ENCODE measurements at regions not wholly inside any gene's neighbourhood (a gene's known extent, or its start where the extent isn't known, plus 50 kb on each side); places are given as distances from the start of the nearest gene placed in this dataset.
"Not testable (repeated sequence)": the region's sequence is repeated elsewhere in the genome, so short reads cannot be mapped to it uniquely, and the experiment has no call there.

DNA sequence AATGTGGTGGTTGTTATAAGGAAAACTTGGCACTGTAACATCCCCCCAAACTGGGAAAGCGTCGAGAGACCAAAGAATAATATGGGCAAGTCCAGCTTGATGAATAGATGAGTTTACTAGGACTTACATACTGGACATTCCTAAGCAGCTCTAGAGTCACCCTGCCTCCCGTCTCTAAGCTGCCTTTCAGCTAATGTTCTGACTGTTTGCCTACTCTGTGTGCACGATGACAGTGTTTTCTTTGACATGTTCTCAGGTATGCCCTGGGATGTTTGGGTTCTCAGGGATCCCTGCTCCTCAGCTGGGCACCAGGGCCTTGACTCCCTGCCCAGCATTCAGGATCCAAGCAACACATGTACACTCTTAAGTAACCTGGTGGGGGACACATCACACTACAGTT, 87.5 kb downstream of the MRPL57 start:
- not testable (repeated sequence) for DNase-seq

DNA sequence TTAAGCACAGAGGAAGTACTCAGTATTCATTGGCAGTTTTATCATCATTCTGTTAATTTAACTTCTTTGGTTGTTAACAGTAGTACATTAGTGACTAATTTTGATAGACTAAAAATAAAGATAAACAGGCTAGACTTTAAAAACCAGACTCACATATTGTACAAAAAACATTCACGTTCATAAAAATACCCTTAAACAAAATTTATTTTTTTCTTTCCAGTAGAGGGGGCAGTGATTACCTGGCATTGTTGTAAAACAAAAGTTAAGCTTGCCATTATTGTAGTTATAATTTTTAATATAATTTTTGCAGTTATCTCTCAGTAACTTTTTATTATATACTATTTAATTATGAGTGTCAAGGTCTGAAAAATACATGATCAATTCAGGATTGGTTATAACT, 92.0 kb downstream of the MRPL57 start:
- DNase-seq: not testable (repeated sequence)

DNA sequence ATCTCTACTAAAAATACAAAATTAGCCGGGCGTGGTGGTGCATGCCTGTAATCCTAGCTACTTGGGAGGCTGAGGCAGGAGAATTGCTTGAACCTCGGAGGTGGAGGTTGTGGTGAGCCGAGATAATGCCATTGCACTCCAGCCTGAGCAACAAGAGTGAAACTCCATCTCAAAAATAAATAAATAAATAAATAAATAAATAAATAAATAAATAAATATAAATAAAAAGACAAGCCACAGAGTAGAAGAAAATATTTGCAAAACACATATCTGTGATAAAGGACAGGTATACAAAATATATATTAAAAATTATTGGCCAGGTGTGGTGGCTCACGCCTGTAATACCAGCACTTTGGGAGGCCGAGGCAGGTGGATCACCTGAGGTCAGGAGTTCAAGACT, 96.0 kb downstream of the MRPL57 start:
- DNase-seq: not testable (repeated sequence)

DNA sequence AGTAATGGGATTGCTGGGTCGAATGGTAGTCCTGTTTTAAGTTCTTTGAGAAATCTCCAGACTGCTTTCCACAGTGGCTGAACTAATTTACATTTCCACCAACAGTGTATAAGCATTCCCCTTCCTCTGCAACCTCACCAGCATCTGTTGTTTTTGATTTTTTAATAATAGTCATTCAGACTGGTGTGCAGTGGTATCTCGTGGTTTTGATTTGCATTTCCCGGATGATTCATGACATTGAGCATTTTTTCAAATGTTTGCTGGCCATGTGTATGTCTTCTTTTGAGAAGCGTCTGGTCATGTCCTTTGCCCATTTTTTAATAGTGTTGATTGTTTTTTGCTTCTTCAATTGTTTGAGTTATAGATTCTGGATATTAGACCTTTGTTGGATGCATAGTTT, 98.0 kb downstream of the MRPL57 start:
- DNase-seq: not testable (repeated sequence)

DNA sequence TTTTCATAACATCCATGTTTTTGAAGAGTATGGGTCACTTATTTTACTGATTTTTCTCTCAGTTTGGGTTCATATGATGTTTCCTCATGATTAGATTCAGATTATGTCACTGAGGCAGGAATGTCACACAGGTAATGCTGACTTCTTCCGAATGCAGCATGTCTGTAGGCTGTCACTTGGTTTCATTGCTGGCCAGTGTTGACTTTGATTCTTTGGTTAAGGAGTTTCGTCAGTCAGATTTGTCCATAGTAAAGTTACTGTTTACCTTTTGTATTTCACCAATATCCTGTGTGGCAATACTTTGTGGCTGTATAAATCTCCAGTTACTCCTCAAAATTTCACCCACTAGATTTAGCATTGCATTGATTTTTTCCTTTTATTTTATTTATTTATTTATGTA, 105.6 kb downstream of the MRPL57 start:
- DNase-seq: no peak

DNA sequence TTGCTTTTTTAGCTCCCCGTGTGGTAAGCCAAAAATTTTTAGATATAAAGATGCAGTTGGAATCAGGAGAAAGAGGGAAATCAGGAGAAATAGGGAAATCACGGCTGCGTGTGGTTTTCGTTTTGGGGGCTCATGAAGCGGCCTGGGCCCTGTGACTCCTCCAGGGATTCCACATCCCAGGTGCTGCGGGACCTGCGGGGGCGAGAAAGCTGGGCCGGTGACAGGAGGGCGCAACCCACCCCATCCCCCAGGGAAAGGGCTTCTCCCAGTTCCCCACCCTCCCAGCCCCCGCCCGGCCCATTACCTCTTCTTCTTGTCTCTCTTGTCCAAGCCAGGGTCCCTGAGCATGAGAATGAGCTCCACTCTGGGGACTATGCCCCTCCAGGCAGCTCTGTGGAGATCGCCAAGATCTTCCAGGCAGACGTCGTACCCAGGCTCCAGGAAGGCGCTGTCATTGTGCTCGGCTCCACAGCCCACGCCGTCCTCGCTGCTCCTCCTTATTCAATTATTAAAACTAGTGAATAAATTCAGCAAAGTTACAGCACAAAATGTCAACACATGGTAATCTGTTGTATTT, 111.0 kb downstream of the MRPL57 start:
- no peak for DNase-seq

DNA sequence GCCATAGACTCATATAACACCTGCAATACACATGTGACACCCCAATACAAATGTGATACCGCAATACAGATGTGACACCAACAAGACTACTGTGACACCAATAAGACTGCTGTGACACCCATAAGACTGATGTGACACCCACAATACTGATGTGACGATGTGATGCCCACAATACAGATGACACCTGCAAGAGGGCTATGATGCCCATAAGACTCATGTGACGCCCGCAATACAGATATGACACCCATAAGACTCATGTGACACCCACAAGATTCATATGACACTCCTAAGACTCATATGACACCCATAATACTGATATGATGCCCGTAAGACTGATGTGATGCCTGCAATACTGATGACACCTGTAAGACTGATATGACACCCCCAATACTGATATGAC, 113.0 kb downstream of the MRPL57 start:
- no peak for DNase-seq

DNA sequence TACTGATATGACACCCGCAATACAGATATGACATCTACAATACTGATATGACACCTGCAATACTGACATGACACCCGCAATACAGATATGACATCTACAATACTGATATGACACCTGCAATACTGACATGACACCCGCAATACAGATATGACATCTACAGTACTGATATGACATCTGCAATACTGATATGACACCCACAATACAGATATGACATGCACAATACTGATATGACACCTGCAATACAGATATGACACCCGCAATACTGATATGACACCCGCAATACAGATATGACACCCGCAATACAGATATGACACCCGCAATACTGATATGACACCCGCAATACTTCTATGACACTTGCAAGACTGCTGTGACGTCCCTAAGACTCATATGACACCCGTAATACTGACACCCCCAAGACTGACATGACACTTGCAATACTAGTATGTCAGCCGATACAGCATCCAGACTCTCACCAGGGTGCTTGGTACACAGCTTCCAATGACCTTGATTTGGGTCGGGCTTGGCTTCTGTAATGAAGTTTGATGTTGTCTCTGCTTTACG, 114.1 kb downstream of the MRPL57 start:
- not testable (repeated sequence) for DNase-seq

DNA sequence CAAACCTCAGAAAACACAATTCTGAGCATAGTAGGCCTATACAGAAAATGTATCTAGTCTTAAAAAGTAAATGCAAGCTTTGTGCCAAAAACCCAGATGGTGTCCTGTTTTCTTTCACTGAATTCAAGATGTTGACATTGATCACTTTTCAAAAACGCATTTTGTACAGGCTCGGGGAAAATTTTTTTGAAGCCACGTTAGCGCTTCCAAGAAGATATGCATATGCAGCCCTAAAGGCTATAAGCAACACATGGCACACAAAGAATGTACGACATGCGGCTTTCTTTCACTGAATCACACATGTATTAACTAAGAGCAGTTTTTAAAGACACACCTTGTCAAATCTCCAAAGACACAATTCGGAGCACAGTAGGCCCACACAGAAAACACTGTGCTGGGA, 115.4 kb downstream of the MRPL57 start:
- DNase-seq: no peak

DNA sequence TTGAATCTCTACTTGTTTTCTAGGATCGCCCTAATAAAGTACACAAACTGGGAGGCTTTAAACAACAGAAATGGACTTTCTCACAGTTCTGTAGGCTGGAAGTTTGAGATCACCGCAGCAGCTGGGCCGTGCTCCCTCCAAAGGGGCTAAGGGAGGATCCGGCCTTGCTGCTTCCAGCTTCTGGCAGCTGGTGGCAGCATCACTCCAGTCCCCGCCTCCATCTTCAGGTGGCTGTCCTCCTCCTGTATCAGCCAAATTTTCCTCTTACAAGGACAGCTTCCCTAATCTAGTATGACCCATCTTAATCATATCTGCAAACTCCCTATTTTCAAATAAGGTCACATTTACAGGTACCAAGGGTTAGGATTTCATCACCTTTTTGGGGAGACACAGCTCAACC, 120.5 kb downstream of the MRPL57 start:
- DNase-seq: peak; percentile 57

DNA sequence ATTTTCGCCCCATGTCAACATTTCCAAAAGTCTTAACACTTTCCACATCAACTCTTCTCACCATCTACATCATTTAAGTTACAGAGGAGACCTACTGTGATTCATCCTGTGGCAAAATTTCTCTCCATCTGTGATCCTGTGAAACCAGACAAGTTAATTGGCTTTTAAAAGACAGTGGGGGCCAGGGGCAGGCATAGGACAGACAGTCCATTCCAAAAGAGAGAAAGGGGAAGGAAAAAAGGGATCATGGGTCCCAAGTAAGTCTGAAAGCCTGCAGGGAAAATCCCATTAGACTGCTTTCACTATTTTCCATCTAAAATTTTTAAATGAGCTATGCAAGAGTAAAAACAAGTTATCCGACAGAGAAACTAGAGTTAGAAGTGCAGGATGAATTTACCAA, 121.0 kb downstream of the MRPL57 start:
- no peak for DNase-seq

DNA sequence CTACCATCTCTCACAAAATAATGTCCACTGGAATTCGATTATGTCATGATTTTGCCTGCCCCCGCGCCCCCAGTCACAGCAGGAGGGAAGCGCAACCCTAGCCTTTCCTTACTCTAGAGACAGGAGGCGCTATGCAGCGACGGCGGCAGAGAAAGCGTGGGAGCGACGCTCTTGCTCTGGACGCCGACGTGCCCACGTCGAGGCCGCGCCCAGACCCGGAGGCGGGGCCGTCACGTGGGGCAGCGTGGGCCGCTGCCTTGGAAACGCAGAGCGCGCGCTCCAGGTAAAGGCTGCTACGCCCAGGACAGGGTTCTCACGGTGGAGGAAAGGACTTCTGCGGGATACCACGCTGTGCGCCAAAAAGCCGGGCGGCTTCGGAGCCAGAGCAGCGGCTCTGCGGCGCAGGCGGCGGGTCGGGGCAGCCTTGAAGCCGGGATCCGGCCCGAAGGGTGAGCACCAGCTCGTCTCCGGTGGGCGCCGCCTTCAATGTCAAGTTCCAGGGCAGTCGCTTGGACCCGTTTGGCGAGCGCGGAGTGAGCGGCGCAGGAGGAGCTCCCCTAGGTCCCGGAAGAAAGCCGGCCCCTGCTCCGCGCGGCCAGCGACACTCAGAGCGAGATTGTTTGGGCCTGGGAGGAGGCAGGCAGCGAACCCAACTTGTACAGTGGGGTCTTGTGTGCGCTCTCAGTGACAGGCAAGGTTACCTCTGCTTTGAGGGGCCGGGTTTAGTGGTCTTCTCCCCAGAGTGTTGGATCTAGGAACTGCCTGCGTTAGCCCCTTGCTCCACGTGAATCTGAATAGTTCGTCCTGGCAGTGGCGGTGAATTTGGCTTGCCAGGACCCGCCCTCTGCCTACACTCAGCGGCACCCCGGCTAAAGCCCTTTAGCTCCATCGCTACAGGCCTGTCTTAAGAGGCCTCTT, 121.7 kb downstream of the MRPL57 start:
- peak; percentile 89 for DNase-seq

DNA sequence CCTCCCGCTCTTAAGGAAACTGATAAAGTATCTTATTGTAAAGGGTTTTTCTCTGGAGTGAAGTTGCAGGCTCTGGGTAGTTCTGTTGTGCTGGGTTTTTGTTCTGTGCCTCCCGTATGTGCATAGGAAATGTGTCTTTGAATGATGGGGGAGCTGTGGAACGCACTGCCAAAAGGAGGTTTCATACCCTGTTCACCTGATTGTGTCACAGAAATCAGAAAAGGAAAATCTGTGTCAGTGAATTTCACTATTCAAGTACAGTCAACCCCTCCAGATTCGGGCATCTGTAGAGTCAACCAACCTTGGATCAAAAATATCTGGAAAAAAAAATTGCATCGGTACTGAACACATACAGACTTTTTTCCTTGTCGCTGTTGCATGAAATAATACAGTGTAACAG, 127.8 kb downstream of the MRPL57 start:
- no peak for DNase-seq

DNA sequence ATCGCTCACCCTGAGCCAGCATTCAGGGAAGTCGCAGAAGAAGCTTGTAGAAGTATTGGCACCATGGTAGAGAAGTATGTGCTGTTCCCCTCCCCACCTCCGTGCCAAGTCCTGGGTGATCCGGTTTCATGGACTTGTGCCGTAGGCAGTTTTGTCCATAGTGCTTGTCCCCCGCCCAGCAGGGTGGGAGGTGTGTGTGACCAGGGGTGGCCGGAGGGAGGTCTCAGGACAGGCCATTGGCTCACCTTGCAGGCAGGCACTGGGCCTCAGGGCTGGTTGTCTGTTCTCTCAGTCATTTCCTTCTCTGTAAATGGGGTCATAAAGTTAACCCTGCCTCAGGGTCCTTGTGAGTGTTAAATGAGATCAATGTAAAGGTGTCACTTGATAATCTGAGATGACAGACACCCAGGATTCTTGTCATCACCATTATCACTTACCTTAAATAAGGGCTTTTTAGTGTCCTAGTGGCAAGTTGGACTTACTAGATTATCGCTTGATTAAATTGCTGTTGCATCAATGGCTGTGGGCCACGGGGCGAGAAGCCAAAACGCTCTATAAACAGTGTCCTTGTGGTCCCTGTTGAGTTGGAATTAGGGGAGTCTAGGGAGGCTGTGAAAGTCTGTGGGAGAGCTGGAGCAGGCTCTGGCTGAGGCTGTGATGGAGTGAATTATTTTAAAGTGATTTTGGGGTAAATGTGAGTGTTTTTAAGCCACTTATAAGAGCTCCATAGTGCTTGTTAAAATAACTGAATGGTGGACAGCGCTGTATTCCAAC, 130.0 kb downstream of the MRPL57 start:
- DNase-seq: not testable (repeated sequence)

DNA sequence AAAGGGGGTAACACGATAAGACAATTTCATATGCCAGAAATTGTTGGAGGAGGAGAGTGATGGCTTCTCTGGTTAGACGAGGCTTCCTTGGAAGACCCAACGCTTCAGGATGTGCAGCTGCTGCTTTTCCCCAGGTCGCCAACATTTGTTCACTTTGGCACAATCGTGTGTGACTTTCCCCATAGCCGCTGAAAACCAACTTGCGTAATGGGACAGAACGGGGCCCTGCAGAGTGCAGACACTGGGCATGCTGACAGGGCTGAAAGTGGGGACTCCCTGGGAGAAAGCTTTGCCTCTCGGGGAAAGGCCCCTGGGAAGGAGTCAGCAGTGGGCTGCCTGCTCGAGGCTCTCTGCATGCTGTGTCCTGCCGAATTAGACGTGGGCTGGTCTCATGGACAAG, 130.7 kb downstream of the MRPL57 start:
- DNase-seq: not testable (repeated sequence)

DNA sequence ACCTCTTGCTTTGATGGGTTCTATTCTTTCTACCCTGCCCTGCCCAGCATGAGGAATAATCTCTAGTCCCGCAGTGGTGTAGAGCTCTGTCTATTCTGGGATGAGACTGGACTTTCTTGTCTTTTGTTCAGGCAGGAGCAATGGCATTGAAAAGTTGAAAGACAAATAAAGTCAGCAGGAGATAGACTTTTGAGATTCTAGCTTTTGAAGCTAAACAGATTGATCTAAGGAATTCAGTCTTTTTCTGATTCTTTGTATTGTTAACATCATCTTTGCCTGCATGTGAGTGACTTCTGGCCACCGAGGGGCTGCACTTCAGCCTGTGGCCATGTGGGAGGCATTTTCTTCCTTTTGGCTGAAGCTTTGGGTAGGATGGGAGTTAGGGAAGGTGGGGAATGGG, 132.4 kb downstream of the MRPL57 start:
- DNase-seq: no peak

DNA sequence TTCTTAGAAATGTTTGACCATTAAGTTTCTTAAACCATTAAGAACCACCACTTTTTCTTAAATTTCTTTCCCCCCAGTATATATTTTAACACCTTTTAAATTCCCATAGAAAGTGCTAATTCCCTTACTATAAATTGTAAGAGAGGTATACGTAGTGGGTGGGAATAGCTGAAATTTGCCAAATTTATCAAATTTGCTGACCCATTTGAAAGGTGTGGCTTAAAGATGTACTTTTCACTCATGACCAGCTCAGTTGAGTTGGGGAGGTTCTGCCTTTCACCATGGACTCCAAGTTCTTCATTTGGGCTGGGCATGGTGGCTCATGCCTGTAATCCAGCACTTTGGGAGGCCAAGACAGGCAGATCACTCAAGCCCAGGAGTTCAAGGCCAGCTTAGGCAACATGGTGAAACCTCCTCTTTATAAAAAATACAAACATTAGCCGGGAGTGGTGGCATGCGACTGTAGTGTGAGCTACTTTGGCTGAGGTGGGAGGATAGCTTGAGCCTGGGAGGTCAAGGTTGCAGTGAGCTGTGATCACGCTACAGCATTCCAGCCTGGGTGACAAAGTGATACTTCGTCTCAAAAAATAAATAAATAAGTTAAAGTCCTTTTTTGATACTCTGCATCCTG, 133.2 kb downstream of the MRPL57 start:
- DNase-seq: no peak

DNA sequence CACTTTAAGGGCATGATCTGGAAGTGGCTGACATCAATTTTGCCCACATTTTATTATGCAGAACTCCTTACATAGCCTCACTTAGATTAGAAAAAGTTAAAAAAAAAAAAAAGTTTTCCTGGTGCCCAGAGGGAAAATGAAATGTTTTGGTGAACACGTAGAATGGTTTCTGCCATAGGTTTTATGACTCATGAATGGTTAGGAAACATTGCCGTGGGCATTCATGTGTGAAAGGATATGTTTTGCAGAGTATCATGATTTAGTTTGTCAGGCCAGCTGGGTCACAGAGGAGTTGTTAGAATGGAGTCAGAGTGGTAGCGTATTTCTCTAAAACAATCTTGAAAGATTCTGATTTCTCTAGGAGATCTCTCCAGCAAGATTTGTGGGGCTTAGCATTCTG, 133.8 kb downstream of the MRPL57 start:
- DNase-seq: no peak

DNA sequence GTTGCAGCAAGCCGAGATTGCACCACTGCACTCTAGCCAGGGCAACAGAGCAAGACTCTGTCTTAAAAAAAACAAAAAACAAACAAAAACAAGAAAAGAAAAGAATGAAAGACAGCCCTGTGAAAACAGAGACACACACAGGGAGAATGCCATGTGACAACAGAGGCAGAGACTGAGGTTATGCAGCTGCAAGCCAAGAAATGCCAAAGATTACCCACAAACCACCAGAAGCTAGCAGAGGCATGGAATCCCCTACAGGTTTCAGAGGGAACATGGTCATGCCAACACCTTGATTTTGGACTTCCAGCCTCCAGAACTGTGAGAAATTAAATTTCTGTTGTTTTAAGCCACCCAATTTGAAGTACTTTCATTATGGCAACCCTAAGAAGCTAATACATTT, 138.5 kb downstream of the MRPL57 start:
- not testable (repeated sequence) for DNase-seq

DNA sequence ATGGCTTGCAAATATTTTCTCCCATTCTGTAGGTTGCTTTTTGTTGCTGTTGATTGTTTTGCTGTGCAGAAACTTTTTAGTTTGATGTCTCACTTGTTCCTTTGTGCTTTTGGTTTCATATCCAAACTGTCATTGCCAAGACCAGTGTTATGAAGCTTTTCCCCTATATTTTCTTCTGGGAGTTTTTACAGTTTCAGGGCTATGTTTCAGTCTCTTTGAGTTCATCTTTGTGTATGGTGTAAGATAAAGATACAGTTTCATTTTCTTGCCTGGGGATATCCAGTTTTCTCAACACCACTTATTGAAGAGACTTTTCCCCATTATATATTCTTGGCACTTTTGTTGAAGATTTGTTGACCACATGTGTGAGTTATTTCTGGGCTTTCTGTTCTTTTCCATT, 139.9 kb downstream of the MRPL57 start:
- no peak for DNase-seq

DNA sequence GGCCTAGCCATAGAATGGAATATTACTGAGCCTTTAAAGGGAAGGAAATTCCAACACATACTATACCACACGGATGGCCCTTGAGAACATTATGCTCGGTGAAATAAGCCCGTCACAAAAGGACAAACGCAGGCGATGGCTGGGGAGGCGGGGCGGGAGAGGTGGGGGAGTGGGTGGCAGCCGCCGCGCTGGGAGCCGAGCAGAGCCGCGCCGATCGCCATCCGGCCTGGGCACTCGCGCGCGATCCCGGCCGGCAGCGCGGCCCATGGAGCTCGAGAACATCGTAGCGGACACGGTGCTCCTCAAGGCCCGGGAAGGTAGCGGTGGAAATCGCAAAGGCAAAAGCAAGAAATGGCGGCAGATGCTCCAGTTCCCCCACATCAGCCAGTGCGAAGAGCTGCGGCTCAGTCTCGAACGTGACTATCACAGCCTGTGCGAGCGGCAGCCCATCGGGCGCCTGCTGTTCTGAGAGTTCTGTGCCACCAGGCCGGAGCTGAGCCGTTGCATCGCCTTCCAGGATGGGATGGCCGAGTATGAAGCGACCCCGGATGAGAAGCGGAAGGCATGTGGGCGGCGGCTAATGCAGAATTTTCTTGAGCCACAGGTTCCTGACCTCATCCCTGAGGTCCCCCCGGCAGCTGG, 140.1 kb downstream of the ZDHHC20 start:
- no peak for DNase-seq

DNA sequence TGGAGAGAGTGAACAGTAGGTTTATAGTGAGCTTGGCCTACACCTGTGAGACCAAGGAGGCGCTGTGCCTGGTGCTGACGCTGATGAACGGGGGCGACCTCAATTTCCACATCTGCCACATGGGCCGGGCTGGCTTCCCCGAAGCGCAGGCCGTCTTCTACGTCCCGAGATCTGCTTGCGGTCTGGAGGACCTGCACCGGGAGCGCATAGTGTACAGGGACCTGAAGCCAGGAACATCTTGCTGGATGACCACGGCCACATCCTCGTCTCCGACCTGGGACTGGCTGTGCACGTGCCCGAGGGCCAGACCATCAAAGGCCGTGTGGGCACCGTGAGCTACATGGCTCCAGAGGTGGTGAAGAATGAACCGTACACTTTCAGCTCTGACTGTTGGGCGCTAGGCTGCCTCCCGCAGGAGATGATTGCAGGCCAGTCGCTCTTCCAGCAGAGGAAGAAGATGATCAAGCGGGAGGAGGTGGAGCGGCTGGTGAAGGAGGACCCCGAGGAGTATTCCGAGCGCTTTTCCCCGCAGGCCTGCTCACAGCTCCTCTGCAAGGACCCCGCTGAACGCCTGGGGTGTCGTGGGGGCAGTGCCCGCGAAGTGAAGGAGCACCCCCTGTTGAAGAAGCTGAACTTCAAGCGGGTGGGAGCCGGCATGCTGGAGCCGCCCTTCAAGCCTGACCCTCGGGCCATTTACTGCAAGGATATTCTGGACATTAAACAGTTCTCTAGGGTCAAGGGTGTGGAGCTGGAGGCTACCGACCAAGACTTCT, 139.0 kb downstream of the ZDHHC20 start:
- no peak for DNase-seq
